Iris pigment epithelial cell (primary cell): ENCODE measurements at regions not wholly inside any gene's neighbourhood (a gene's known extent, or its start where the extent isn't known, plus 50 kb on each side); places are given as distances from the start of the nearest gene placed in this dataset.
"Not testable (repeated sequence)": the region's sequence is repeated elsewhere in the genome, so short reads cannot be mapped to it uniquely, and the experiment has no call there.

Experiments
- DNase-seq: peaks from one replicate; pipeline ENCODE4 v3.0.0-alpha.2; 2011; ENCODE audit warnings: low read depth

DNA sequence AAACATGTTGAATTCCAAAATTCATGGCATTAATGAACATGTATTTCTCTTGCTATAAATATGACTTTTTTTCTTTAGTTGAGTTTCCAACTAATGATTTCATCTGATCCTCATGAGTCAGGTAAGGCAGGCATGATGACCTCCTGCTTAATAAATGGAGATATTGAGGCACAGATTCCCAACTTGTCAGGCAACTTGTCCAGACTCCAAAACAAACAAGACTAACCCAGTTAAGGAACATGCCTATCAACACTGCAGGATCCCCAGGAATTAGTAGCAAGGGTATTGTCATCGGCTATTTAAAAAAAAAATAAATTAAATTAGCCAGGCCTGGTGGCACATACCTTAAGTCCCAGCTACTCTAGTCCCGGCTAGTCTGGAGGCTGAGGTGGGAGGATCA lies 121.3 kb upstream of the SALL4 start:
- DNase-seq = no peak

DNA sequence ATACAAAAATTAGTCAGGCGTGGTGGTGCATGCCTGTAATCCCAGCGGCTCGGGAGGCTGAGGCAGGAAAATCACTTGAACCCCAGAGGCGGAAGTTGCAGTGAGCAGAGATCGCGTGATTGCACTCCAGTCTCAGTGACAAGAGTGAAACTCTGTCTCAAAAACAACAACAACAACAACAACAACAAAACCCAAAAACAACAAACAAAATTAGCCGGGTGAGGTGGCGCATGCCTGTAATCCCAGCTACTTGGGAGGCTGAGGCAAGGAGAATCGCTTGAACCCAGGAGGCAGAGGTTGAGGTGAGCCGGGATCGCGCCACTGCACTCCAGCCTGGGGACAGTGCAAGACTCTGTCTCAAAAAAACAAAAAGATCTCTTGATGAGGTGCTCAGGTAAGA lies 120.5 kb upstream of the SALL4 start:
- DNase-seq = not testable (repeated sequence)

DNA sequence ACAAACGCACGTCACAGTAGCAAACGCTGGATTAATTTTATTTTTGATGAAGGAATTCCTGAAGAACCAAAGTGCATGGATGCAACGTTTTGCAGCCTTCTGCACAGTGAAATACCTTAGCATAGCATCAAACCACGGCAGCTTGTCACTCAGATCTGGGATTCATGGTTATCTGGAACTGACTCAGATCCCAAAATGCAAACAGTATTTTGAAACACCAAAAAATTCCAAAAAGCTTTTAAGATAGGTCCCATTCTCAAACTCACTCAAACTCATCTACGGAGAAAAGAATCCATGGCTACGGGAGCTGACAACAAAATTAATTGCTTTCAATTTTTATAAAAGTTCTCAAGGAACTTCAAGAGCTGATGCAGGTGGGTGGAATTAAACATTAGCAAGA lies 116.2 kb upstream of the SALL4 start:
- no peak for DNase-seq

DNA sequence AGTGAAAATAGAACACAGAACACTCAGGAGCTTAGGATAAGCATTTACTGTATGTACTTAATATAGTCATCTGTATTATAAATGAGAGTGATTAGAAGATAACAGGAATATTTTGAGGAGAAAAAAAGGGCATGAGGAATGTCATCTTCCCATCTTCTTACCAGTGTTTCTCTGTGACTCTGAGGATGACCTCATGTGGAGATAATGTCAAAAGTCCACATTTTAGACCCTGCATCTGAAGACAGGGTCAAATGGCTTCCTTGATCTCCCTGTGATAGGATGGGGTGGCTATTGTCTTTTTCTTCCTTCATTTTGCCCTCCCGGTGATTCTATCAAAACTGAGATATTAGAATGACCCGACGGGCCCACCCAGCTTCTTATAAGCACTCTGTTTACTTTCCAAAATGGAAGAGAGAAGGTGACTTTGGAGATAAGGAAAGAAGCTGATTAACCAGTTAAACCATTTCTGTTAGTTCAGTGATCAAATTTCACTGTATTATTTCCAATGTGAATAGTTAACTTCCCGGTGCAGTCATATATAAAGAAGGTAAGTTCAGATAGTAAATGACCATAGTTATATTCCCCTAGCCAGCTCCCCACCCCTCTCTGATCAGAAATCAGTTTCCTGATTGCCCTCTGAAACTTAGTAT lies 115.7 kb upstream of the SALL4 start:
- no peak for DNase-seq

DNA sequence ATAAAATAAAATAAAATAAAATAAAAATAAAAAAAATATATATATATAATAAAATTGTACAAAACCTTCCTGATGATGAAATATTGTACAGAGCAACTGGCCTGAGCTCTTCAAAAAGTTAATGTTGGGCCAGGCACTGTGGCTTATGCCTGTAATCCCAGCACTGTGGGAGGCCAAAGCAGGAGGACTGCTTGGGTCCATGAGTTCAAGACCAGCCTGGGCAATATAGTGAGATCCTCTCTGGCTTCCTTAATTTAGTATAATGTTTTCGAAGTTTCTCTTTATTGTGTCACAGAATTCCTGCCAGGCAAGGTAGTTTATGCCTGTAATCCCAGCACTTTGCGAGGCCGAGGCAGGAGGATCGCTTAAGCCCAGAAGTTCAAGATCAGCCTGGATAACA lies 113.9 kb upstream of the SALL4 start:
- no peak for DNase-seq

DNA sequence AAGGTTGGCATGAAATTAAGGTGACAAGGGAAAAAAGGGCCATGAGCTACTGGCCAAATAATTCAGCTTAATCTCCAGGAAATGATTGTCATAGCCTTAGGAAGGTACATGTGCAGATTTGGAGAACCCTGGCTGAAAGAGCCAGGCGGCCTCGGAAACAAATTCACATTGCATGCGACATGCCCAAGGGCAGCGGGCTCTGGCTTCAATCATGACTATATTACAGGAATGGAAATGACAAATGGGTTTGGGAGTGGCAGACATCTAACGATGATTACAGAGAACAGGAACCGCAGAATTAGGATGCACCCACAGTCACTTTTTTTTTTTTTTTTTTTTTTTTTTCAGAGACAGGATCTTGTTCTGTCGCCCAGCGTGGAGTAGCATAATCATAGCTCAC lies 112.4 kb upstream of the SALL4 start:
- no peak for DNase-seq

DNA sequence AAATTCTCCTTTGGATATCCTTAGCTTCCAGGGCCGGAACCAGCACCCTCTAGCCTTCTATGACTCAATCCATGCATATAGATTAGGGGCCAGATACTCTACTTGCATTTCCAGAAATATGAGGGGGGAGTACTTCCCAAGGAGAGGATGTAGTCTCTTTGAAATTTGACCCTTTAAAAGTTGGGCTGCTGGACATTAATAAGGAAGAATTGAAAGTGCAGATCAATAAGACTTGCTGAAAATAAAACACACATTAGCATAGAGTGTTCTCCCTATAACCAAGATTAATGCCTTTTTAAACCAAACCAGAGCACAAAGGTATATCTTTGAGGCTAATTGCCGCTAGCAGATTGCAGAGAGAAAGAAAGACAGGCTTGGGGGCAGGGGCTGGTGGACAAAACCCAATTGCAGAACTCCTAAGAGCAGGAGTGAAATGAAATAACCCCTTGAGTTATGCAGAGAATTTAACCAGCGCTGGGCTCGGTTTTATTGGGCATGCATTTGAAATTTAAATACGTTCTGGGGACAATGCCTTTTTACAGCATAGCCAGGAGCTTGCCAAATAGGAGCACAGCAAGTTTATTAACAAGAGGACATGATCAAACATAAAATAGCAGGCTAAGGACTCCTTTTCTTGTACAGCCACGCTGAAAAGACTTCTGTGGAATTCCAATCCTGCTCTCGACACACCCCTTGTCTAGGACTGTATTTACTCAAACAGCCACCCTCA lies 108.2 kb upstream of the SALL4 start:
- DNase-seq = peak; percentile 47

DNA sequence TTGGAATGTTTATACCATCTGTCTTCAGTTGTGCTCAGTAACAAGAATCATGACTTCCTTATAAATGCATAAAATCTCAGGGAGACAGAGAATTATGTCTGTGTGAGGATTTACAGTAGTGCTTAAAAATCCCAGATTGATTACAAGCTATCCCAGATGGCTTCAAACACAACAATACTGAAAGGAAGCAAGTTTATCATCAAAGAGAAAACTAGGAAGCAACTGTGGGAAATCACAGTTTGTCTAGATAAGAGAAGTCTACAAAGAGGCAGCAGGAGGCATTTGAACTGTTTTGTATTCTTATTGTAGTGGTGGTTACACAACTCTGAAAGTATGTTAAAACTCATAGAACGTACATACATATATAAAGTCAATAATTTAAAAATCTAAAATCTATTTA lies 104.4 kb upstream of the SALL4 start:
- no peak for DNase-seq

DNA sequence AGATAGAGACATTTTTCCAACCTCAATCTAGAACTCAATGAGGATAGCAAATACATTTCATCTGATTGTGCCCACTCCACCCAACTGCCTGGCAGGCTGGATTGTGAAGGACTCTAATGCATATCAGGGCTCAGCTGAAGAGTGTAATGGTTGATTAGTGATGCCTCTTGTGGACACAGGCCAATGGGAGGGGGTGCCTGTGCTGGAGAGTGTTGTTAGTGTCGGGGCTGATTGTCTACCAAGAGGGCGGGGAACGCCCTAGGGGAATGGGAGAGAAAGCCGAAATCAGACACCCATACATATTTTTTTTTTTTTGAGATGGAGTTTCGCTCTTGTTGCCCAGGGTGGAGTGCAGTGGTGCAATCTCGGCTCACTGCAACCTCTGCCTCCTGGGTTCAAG lies 103.7 kb upstream of the SALL4 start:
- DNase-seq = no peak

DNA sequence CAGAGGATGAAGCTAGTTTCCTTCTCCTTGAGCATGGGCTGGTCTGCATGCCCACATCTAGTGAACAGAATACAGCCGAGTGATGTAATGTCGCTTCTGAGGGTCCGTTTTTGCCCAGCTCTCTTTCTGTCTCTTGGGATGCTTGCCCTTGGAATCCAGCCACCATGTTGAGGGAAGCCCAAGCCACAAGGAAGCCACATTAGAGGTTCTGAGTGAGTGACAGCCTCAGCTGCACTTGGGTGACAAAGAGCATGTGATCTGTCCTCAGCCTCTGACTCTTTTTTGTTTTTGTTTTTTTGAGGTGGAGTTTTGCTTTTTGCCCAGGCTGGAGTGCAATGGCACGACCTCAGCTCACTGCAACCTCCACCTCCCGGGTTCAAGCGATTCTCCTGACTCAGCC lies 100.6 kb upstream of the SALL4 start:
- no peak for DNase-seq

DNA sequence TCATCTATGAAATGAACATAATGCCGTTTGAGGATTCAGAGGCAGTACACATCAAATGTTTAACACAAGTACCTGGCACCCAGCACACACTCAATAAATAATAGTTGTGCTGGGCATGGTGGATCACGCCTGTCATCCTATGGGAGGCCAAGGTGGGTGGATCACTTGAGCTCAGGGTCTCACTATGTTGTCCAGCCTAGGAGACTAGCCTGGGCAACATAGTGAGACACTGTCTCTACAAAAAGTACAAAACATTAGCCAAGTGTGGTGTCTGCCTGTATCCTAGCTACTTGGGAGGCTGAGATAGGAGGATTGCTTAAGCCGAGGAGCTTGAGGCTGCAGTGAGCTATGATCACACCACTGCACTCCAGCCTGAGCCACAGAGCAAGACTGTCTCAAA lies 98.1 kb upstream of the SALL4 start:
- no peak for DNase-seq

DNA sequence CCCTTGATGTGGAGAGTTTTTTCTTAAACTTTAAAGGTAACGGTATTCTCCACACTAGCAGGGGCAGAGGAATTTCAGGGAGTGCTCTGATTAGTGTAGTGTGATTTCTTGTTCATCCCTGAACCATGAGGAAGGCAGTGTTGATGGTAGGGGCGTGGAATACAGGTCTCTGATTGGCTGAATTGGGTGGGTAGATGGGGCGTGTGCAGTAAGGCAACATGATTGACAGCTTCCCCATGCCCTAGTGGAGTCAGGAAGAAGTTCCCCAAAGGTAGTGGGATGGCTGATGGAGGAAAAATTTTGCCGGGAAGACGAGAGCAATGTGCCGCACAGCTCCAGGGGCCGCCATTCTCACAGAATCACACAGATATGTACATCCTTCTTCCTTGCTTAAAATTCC lies 97.4 kb upstream of the SALL4 start:
- no peak for DNase-seq

DNA sequence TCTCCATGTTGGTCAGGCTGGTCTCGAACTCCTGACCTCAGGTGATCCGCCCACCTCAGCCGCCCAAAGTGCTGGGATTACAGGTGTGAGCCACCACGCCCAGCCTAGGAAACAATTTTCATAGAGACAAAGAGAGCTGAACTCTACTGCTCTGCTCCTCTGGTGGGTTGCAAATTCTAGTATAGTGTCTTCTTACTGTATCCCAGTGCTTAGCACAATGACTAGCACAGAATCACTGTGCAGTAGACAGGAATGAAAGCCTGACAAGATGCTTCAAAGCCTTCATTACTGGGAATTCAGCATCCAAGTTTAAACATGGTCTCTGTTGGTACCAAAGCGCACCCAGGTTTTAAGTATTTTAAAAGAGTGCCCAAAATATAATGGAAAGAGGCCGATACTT lies 96.5 kb upstream of the SALL4 start:
- DNase-seq = no peak

DNA sequence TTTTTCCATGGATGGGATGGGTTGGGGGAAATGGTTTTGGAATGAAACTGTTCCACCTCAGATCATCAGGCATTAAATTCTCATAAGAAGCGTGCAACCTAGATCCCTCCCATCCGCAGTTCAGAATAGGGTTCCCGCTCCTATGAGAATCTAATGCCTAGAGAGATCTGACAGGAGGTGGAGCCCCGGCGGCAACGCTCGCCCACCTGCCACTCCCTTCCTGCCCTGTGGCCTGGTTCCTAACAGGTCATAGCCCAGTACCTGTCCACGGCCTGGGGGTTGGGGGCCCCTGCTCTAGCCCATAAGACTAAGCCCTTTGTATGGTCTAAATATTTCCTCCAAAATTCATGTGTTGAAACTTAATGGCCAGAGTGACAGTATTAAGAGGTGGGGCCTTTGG lies 92.3 kb upstream of the SALL4 start:
- DNase-seq = no peak

DNA sequence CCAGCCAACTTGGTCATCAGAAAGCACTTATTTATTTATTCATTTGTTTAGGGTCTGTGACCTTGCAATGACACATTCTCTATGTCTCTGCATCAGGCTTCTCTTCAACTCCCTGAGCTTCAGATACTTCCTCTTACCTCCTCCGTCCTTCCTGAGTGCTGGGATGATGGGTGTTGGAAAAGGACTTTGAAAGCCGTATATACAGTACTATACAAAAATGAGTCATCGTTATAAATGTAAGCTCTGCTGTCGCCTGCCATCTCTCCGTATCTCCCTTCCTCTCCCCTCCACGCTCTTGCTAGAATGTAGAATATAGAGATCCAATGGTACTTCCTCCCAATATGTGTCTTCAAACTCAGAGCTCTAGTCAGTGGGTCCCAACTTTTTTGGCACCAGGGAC lies 91.9 kb upstream of the SALL4 start:
- DNase-seq = no peak

DNA sequence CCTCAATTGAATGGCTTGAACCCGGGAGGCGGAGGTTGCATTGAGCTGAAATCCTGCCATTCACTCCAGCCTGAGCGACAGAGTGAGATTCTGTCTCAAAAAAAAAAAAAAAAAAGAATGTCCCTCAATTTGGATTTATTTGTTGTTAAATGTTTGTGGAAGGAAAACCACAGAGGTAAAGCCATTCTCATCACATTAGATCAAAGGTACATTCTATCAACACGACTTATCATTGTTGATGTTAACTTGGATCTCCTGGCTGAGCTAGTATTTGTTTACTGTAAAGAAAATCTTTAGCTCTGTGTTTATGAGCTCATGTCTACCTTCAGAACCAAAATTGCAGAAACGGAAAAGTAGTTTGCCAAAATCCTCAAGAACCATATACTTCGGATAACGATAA lies 91.4 kb upstream of the SALL4 start:
- no peak for DNase-seq

DNA sequence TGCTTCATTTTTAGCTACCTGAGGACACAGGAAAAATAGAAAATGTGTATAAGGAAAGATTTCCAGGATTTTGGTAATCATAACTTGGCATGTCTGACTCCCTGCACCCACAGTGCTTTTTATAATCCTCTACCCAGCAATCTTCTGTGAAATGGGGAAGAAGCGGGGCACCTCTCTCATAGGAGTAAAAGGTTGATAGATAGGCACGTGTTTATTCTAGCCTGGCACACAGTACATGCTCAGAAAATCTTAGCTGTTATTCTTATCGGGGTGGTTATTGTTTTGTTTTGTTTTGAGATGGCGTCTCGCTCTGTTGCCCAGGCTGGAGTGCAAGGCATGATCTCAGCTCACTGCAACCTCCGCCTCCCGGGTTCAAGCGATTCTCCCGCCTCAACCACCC lies 87.7 kb upstream of the SALL4 start:
- DNase-seq = no peak

DNA sequence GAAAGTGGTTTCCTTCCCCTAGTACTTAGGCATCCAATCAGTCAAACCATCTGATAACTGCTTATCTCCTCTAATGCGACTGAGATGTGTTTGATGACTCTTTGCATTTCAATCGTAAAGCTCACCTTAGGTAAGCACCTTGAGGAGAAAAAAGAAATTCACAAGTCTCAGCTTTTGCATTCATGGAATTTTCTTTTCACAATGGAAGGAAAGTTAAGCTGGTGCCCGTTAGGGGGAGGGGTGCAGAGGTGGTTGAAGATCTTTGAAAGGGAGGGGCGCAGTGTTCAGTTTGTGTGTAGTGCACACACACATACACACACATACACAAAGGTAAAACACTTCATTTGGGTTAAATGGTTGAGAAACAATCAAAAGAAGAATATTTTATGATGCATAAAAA lies 87.1 kb upstream of the SALL4 start:
- DNase-seq = no peak

DNA sequence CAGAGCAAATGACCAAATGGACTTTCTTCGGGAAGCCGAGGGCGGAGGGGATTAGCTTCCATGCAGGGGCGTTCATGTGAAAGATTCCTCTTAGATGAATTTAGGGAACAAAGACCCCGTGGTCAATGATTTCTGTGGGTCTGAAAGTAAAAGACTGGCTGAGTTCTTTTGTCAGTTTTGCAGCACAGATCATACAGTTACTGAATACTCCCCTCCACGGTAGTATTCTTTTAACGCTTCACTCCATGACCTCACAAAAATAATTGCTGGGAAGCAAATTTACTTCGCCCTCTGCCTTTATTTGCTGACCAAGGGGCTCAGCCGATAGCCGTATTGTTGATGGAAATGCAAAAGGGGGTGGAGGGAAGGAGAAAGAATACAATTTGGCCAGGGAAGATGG lies 86.0 kb upstream of the SALL4 start:
- no peak for DNase-seq

DNA sequence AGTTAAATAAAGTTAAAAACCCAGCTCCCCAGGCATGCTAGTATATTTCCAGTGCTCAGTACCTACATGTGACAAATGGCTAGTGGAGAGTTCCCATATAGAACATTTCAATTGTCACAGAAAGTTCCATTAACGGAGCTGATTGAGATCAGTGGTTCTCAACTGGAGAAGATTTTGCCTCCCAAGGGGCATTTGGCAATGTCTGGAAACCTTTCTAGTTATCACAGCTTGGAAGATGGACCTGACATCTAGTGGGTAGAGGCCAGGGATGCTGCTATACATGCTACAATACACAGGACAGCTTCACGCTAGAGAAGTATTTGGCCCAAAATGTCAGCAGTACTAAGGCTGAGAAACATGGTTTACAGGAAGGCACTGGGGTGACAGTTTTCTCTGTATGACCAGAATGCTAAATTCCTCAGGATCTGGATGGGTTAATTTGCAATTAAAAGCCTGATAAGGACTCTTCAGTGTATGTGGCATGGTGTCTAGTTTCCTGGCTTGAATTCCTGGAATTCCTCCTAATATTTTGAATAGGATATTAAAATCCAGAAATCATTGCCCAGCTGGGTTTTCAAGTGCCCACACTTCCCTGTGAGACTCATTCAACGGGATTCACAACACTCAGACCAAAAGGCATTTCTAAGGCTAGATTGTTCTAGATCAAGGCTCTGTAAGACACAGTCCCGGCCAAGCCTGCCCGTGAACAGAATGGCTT lies 84.7 kb upstream of the SALL4 start:
- DNase-seq = no peak

DNA sequence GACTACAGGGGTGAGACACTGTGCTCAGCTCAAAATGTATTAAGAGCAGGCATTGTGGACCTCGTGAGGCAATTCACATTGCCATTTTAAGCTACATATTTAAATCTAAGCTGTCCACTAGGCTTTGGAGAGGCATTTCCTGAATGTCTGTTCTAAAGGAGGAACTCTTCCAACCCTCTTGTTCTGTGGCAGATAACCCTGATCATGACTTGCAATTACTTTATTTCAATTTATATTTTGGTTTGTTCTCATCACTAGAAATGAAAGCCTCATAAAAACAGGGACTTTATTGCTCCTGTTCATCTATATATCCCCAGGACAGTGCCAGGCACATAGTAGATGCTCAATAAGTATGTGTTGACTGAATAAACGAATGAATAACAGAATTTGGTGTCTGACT lies 84.0 kb upstream of the SALL4 start:
- peak; percentile 14 for DNase-seq

DNA sequence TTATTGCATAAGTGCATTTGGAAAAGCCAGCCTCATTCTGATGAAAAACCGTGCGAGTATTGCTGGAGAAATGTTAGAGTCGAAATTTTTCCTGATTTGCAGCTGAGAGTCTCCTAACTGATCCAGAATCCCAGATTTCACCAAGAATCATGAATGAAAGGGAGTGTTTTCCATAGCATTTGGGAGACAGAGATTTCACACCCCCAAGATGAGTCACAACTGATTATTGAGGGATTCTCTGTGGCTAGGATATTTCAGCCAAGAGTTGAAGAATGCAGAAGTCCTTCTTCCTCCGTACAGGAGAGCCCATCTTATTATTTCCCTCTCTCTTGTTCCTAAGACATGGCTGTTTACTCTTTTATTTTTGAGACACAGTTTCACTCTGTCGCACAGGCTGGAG lies 82.2 kb upstream of the SALL4 start:
- peak; percentile 47 for DNase-seq

DNA sequence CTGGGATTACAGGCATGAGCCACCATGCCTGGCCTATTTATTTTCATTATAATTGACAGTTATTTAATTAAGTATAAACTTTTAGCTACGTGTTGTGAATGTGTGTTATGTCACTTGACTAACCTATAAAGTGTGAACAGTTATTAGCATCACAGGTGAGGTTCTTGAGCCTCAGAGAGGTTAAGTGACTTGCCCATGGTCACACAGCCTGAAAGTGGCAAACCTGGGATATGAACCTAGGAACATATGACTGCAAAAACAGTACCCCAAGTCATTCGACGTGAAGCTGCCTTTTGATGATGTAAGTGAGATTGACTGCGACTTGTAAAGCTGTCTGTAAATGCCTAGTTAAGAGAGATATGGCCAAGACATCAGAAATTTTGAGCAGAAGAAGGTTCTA lies 77.9 kb upstream of the SALL4 start:
- no peak for DNase-seq
